Transverse colon (tissue), 4 donors: ENCODE measurements at regions not wholly inside any gene's neighbourhood (a gene's known extent, or its start where the extent isn't known, plus 50 kb on each side); places are given as distances from the start of the nearest gene placed in this dataset.

ENCODE experiments used
- EP300 ChIP-seq: sonication (generic); formaldehyde crosslinking; IDR thresholded peaks from one replicate; pipeline ENCODE4 v1.6.1; 2017; ENCODE audit warnings: antibody characterized with exemption, low read depth
- POLR2AphosphoS5 ChIP-seq, 3 donors: sonication (generic); formaldehyde crosslinking; IDR thresholded peaks; one replicate each; pipeline ENCODE4 v1.6.1; 2016; ENCODE audit warnings: antibody characterized with exemption in 3 of 3
- TF ChIP-seq, protein P1 (sequence below), 5 experiments: fragments of 200-600 bp in 3 of 5; fragments of 450-650 bp in 2 of 5; sonication (generic) in 3 of 5; IDR thresholded peaks; 1 replicate in 2 of 5; 2 replicates in 3 of 5; pipeline ENCODE4 v1.5.1; 2016 to 2017; ENCODE audit warnings: antibody characterized with exemption in 5 of 5, inconsistent platforms in 3 of 5, mild to moderate bottlenecking in 2 of 5, moderate library complexity in 1 of 5

DNA sequence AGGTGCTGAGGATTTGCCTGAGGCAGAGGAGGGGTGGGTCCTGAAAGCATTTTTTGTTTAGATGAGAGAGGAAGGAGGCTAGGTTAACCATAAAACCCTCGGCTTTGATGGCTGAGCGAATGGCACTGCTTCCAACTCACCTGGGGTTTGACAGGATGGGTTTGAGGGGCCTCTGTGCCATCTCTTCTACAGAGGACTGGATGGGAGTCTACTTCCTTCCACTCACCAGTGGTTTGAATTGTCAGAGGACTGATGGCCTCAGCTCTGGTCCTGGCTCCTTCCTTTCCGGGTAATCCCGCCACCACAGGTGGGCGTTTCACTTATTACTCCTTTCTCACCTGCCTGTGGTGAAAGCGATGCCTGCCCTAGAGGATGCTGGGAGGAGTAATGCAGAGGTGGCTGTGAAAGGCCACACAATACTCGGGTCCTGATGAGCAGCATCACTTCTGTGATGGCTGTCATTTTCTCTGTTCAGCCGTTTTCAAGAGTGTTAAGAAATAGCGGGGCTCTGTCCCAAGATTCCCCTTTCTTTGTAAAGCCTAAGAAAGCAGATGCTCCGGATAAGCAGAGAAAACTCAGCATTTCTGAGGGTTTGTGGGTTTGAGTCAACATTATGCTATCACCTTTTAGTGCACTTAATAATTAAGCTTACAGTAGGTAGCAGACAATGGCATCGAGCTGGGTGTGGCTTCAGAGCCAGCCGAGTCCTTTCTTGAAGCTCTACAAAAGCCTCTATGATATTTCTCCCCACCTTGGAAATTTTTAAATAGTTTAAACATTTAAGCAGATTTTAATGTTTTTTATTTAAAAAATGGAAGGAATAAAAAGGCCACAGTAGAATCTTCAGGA, 220.7 kb downstream of the HLX start:
- TF ChIP-seq, protein P1, sequence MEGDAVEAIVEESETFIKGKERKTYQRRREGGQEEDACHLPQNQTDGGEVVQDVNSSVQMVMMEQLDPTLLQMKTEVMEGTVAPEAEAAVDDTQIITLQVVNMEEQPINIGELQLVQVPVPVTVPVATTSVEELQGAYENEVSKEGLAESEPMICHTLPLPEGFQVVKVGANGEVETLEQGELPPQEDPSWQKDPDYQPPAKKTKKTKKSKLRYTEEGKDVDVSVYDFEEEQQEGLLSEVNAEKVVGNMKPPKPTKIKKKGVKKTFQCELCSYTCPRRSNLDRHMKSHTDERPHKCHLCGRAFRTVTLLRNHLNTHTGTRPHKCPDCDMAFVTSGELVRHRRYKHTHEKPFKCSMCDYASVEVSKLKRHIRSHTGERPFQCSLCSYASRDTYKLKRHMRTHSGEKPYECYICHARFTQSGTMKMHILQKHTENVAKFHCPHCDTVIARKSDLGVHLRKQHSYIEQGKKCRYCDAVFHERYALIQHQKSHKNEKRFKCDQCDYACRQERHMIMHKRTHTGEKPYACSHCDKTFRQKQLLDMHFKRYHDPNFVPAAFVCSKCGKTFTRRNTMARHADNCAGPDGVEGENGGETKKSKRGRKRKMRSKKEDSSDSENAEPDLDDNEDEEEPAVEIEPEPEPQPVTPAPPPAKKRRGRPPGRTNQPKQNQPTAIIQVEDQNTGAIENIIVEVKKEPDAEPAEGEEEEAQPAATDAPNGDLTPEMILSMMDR (IDR thresholded peaks at IDR 0.05), result no peak
- TF ChIP-seq POLR2AphosphoS5 (IDR thresholded peaks at IDR 0.05), result no peak
- no peak for TF ChIP-seq EP300
